ENCODE measurements at regions not wholly inside any gene's neighbourhood (a gene's known extent, or its start where the extent isn't known, plus 50 kb on each side); places are given as distances from the start of the nearest gene placed in this dataset.

GRCh38 chr4:55253948-55254593, 92.0 kb upstream of the SRD5A3 start:
- TF ChIP-seq, protein P1, sequence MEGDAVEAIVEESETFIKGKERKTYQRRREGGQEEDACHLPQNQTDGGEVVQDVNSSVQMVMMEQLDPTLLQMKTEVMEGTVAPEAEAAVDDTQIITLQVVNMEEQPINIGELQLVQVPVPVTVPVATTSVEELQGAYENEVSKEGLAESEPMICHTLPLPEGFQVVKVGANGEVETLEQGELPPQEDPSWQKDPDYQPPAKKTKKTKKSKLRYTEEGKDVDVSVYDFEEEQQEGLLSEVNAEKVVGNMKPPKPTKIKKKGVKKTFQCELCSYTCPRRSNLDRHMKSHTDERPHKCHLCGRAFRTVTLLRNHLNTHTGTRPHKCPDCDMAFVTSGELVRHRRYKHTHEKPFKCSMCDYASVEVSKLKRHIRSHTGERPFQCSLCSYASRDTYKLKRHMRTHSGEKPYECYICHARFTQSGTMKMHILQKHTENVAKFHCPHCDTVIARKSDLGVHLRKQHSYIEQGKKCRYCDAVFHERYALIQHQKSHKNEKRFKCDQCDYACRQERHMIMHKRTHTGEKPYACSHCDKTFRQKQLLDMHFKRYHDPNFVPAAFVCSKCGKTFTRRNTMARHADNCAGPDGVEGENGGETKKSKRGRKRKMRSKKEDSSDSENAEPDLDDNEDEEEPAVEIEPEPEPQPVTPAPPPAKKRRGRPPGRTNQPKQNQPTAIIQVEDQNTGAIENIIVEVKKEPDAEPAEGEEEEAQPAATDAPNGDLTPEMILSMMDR (IDR thresholded peaks at IDR 0.05), result no peak
- TF ChIP-seq POLR2A (IDR thresholded peaks at IDR 0.05), result no peak
